Kidney (tissue), 13 donors: ENCODE measurements at regions not wholly inside any gene's neighbourhood (a gene's known extent, or its start where the extent isn't known, plus 50 kb on each side); places are given as distances from the start of the nearest gene placed in this dataset.

ENCODE experiments used
- DNase-seq, 5 donors: peaks; one replicate each; pipeline ENCODE4 v3.0.0-alpha.2; 2013 to 2020
- FAIRE-seq: peaks from 2 replicates; lab custom pipeline; 2012; peaks lifted over from hg19 to GRCh38; lab: Jason Lieb, UNC
- H3K27ac ChIP-seq, 2 donors: one replicate each; pipeline ENCODE4 v1.7.0; 2013; ENCODE audit warnings: low read depth in 2 of 2, low read length in 2 of 2, inconsistent platforms in 1 of 2
- H3K27me3 ChIP-seq: one replicate; pipeline ENCODE4 v1.7.1; 2013; ENCODE audit warnings: low read length, inconsistent platforms; ENCODE audit not compliant: control insufficient read depth, insufficient read depth
- H3K36me3 ChIP-seq, 3 donors: one replicate each; pipeline versions ENCODE4 v1.7.0 to v1.7.1; 2013; ENCODE audit warnings: low read length in 3 of 3, control low read depth in 1 of 3, inconsistent platforms in 1 of 3; ENCODE audit not compliant: insufficient read depth in 3 of 3, control insufficient read depth in 2 of 3
- H3K4me1 ChIP-seq, 3 donors: one replicate each; pipeline versions ENCODE4 v1.7.0 to v1.7.1; 2013; ENCODE audit warnings: low read length in 3 of 3, inconsistent platforms in 1 of 3, low read depth in 1 of 3; ENCODE audit not compliant: control insufficient read depth in 2 of 3, insufficient read depth in 2 of 3
- H3K4me3 ChIP-seq, 3 donors: one replicate each; pipeline versions ENCODE4 v1.7.0 to v1.8.1; 2013; ENCODE audit warnings: low read length in 3 of 3, control low read depth in 1 of 3, inconsistent platforms in 1 of 3
- H3K9ac ChIP-seq, 3 donors: one replicate each; pipeline versions ENCODE4 v1.7.0 to v1.7.1; 2013; ENCODE audit warnings: low read length in 3 of 3, control low read depth in 1 of 3, inconsistent platforms in 1 of 3
- H3K9me3 ChIP-seq, 3 donors: one replicate each; pipeline versions ENCODE4 v1.7.0 to v1.7.1; 2013; ENCODE audit warnings: low read length in 3 of 3, control low read depth in 1 of 3, inconsistent platforms in 1 of 3; ENCODE audit not compliant: control insufficient read depth in 2 of 3, insufficient read depth in 1 of 3
- CTCF ChIP-seq: IDR thresholded peaks from 3 replicates; pipeline ENCODE4 v1.5.1; 2012; ENCODE audit warnings: mild to moderate bottlenecking, moderate library complexity, borderline replicate concordance; ENCODE audit not compliant: insufficient read depth; ENCODE audit errors: extremely low read depth
- intact Hi-C: fragments of 100-400 bp; cut with DNase I; formaldehyde crosslinking; loops from one replicate; pipeline ENCODE4 v1.11.1; 2022
- donor health status: control.
- donor health status: control.
- donor health status: control.
- donor health status: control.
- donor health status: control.
- donor health status: DM: yes; HTN: yes; CAD: no.
- donor health status: Normal renal cell carcinoma (clear cell type).

- FAIRE-seq (no peak), DNase-seq (no peak)
- H3K4me3 ChIP-seq, result no peak overlapping the region
- intact Hi-C loops, result no loop called here
- no peak for TF ChIP-seq CTCF
- H3K9ac ChIP-seq, result no peak overlapping the region
- H3K36me3 ChIP-seq, result no peaks in the 10 kb centered on the region
- H3K27ac ChIP-seq, result no peak overlapping the region
- H3K4me1 ChIP-seq, result no peaks in the 10 kb centered on the region
- H3K9me3 ChIP-seq, result no peaks in the 10 kb centered on the region
- H3K27me3 ChIP-seq, result no peaks in the 10 kb centered on the region
Measured at GRCh38 chr18:5772306-5773105, 122.8 kb downstream of the TMEM200C start.

- Histone ChIP-seq H3K27me3 (no peaks in the 10 kb centered on the region), H3K4me1 (no peaks in the 10 kb centered on the region), H3K4me3 (no peak overlapping the region), H3K27ac (no peak overlapping the region), H3K9ac (no peak overlapping the region), H3K36me3 (no peaks in the 10 kb centered on the region), H3K9me3 (no peaks in the 10 kb centered on the region)
- no peak for FAIRE-seq
- no peak for DNase-seq
- TF ChIP-seq CTCF, result no peak
- intact Hi-C loops, result no loop called here
Measured at GRCh38 chr18:5771343-5771742, 124.0 kb downstream of the TMEM200C start.

- FAIRE-seq (no peak), DNase-seq (no peak)
- H3K9me3 ChIP-seq, result no peaks in the 10 kb centered on the region
- no peak overlapping the region for H3K27ac ChIP-seq
- H3K36me3 ChIP-seq, result no peaks in the 10 kb centered on the region
- no peaks in the 10 kb centered on the region for H3K27me3 ChIP-seq
- no peak for TF ChIP-seq CTCF
- intact Hi-C loops, result no loop called here
- H3K4me1 ChIP-seq, result no peaks in the 10 kb centered on the region
- H3K4me3 ChIP-seq, result no peak overlapping the region
- H3K9ac ChIP-seq, result no peak overlapping the region
Measured at GRCh38 chr18:5770176-5770575, 125.1 kb downstream of the TMEM200C start.
